GM10266 (cell line): ENCODE measurements at regions not wholly inside any gene's neighbourhood (a gene's known extent, or its start where the extent isn't known, plus 50 kb on each side); places are given as distances from the start of the nearest gene placed in this dataset.

Source experiments
- DNase-seq: peaks from one replicate; pipeline ENCODE4 v3.0.0; 2012; ENCODE audit errors: extremely low spot score
- TF ChIP-seq, protein P1 (sequence below): IDR thresholded peaks from 2 replicates; pipeline ENCODE4 v1.5.1; 2012; ENCODE audit warnings: mild to moderate bottlenecking, low read depth; ENCODE audit not compliant: control insufficient read depth, insufficient read depth; ENCODE audit errors: missing control alignments

GRCh38 chr5:22998774-22999173 lies 145.6 kb upstream of the CDH12 start:
- no peak for DNase-seq
- TF ChIP-seq, protein P1, sequence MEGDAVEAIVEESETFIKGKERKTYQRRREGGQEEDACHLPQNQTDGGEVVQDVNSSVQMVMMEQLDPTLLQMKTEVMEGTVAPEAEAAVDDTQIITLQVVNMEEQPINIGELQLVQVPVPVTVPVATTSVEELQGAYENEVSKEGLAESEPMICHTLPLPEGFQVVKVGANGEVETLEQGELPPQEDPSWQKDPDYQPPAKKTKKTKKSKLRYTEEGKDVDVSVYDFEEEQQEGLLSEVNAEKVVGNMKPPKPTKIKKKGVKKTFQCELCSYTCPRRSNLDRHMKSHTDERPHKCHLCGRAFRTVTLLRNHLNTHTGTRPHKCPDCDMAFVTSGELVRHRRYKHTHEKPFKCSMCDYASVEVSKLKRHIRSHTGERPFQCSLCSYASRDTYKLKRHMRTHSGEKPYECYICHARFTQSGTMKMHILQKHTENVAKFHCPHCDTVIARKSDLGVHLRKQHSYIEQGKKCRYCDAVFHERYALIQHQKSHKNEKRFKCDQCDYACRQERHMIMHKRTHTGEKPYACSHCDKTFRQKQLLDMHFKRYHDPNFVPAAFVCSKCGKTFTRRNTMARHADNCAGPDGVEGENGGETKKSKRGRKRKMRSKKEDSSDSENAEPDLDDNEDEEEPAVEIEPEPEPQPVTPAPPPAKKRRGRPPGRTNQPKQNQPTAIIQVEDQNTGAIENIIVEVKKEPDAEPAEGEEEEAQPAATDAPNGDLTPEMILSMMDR, result no peak

DNA sequence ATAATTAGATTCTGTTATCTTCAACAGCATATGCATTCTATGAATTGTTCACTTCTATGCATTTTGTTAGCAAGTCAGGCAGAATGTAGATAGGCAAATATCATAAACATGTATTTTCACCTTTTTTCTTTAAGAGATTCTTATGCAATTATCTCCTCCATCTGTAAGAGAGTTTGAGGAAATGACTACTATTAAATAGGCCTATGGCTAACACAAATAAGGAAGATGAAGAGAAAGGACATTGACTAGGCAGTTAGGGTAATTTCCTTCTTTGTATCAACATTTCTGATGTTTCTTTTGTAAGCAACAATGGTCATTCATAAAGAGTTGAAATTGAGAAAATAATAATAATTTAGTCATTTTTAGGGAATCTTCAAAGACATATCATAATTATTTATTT lies 145.2 kb upstream of the CDH12 start:
- TF ChIP-seq, protein P1, result no peak
- DNase-seq, result no peak

DNA sequence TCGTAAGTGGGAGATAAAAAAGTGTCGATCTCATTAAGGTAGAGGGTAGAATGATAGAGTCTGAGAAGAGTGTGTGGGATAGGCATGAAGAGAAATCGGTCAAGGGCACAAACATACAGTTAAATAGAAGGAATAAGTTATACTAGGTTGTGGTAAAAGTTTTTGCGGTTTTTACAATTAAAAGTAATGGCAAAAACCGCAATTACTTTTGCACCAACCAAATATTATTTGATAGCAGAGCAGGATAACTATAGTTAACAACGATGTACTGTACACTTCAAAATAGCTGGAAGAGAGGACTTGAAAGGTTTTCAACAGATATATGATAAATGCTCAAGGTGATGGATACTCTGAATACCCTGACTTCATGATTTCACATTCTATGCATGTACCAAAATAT lies 135.8 kb upstream of the CDH12 start:
- no peak for DNase-seq
- TF ChIP-seq, protein P1, result no peak

GRCh38 chr5:22986281-22986680 lies 133.1 kb upstream of the CDH12 start:
- no peak for DNase-seq

DNA sequence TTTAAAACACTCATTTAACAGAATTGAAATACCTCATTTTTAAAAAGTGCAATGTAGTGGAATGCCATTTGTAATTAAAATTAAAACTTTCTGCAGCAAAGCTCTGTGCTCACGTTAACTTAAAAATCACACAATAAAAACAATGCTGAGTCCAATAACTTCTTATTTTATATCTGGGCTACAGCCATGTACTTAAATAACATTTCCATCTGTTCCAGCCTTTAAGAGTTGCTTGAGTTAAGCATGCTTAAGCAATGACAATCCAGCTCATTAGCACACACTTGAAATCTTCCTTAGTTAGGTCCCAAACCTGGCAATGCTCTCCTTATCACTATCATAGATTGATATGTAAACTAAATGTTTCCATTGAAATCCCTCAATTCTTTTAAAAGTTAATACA lies 132.3 kb upstream of the CDH12 start:
- no peak for DNase-seq
- TF ChIP-seq, protein P1, result no peak

More at GRCh38 chr5:22986281-22986680, 133.1 kb upstream of the CDH12 start:
- TF ChIP-seq, protein P1, result no peak

DNA sequence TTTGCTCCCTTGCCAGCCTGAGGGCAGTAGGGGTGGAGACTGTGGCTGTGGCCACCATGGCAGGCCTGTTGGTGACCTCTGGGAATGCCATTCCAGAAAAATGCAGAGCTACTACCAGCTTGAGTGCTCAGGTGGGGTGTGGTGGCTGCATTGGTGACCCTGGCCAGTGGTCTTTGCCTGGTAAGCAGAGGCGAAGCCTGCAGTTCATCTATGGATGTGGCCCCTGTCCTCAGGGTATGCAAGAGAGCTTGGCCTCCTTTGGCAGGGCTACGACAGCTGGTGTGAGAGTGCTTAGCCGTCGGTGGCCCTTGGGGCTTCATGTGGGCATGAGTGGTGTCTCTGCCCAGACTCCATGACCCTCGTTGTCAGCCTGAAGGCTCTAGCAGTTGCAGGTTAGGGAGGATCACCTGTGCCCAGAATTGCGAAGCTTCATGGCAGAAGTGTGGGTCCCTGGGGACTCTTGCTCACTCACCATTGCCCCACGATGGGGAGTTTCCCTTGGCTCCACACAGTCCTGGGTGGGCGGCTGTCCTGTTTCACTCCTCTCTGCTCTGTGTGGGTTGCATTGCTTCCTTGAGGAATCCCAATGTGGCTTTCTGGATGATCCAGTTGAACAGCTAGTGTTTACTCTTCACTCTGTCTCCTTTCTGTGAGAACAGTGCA lies 117.9 kb upstream of the CDH12 start:
- DNase-seq, result no peak
- TF ChIP-seq, protein P1, result no peak

DNA sequence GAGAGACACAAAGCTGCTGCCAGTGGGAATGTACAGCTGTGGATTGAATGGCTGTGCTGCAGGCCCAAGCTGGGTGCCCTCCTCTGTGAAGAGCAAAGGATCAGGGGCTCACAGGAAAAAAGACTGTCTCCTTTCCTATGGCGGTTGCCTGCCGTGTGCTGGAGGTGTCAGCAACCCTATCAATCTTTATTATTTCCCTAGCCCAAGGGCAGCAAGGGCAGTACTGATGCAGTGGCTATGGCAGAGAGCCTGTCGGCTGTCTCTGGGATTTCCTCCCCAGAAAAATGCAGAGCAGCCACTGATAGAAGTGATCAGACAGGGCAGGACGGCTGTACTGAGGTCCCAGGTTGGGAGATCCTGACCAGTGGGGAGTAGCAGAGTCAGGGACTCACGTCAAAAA lies 117.3 kb upstream of the CDH12 start:
- TF ChIP-seq, protein P1, result no peak
- no peak for DNase-seq
